Stimulated activated CD8-positive, alpha-beta memory T cell treated with anti-CD3 and anti-CD28 coated beads, Interleukin-12 subunit alpha, Interleukin-12 subunit beta, amount 100 ng/mL, for 24 hours (primary cell): ENCODE measurements at regions not wholly inside any gene's neighbourhood (a gene's known extent, or its start where the extent isn't known, plus 50 kb on each side); places are given as distances from the start of the nearest gene placed in this dataset.

ENCODE experiments used
- DNase-seq: peaks from one replicate; pipeline ENCODE4 v3.0.0-alpha.2; 2020; ENCODE audit errors: extremely low read depth

- no peak for DNase-seq
Observed at GRCh38 chr9:126125577-126125976, 201.1 kb upstream of the MVB12B start.

GRCh38 chr9:126125992-126126409, 200.6 kb upstream of the MVB12B start:
- no peak for DNase-seq

- DNase-seq: no peak
Observed at GRCh38 chr9:126126807-126127206, 199.8 kb upstream of the MVB12B start.

DNA sequence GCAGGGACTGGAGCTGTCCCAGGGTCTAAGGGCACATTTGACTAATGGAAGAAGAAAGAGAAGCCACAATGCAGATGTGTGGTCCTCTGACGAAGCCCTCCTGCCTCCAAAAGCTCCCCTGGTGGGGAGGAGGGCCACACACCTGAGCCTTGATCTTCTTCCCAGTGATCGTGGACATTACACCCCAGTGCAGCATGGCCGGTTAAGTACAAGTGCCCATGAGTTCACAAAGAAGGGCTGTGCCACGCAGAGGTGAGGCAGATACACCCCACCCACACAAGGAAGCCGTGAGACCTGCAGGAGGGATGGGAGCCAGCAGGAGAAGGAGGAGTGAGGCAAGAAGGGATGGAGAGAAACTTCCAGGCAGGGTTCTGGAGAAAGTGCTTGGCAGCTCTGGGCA, 199.0 kb upstream of the MVB12B start:
- DNase-seq: no peak

DNA sequence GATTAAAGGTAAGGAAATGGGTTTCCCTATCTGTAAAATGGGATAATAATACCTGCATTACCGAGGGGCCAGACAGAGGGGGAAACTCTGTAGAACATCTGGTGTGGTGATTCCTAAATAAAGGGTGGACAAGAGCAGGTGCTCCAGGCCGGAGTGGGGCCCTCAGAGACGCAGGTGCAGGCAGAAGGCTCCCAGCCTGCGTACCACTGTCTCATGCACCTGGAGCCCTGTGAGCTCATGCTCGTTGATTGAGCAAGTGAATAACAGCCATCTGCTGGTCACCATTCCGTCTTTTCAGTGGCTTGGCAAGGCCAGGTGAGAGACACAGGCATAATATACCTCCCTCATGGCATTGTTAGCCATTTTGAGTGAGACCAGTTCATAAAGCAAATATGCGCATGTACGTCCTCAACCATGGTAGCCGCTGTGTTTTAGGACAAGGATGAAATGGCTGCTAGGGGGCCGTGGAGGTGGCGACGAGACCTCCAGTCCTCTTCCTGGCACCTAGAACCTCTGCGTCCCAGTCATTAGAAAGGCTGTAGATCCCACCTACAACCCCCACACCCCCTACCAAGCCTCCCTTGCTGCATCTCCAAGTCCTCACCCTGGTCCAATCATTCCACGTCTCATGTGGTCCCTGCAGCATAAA, 198.0 kb upstream of the MVB12B start:
- DNase-seq: no peak

DNA sequence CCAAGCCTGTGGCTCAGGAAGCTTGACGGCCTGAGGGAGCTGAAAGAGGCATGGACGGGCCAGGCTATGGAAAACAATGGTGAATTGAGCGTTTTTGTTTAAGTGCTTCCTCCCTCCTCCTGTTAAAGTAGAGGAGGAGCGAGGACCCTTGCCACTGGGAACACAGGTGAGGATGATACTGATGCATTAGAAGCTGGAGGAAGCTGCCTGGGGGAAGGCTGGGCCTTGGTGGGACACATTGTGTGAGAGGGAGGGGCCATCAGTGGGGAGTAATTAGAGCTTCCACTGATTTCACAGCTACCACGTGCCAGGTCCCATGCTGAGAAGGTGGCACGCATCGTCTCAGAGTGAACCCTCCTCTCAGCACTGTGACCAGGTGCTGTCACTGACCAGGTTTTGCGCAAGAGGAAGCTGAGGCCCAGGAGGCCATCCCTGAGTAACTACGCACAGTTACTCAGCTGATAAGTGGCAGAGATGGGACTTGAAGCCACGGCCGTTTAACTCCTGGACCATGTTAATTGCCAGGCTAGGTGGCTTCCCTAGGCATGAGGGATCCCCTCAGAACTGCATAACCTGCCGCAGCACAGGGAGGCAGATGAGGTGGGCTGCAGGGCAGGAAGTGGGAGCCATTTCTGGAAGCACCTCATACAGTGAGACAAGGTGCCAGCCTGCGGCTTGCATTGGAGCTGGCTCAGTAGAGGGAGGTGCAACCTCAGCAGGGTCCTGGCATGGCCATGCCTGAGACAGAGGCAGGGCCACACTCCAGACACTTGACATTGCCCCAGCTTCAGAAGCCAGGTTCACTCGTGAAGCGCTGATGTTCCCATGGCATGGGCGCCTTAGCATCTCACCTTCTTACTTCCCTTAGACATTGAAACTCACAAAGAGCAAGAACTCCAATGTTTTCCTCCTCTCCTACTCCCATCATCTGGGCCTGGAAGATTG, 195.3 kb upstream of the MVB12B start:
- no peak for DNase-seq

DNA sequence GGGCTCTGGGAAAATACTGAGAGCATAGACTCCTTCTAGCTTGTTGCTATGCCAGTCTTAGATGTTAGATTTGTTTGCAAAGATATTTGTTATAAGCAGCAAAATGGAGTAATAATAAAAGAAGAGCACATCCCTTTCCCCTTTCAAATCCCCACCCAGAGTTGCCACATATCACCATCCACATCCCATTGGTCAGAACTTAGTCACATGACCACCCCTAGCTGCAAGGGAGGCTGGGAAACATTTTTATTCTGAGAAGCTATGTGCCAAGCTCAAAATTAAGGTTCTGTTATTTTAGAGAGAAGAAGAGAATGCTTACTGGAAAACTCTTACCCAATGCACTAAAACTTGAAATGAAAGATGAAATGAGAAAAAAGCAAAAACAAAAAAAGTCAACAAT, 193.9 kb upstream of the MVB12B start:
- DNase-seq: no peak

DNA sequence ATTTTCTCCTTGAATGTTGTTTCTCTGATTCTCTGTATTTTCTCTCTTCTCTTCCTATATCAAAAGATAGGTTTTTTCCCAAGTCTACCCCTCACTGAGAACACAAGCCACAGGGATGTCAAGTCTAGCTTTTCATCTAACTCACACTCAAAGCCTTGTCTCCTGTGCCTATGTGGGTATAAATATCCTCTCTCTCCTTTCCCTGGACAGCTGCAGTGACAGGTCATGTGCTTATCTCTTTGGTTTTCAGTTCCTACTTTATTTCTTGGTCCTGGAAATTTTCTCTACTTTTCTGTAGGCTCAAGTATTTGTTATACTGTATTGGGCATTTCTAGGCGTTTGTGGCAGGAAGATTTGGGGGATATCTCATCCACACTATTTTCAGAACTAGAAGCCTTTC, 182.4 kb upstream of the MVB12B start:
- DNase-seq: no peak

GRCh38 chr9:126144603-126145456, 181.8 kb upstream of the MVB12B start:
- no peak for DNase-seq

DNA sequence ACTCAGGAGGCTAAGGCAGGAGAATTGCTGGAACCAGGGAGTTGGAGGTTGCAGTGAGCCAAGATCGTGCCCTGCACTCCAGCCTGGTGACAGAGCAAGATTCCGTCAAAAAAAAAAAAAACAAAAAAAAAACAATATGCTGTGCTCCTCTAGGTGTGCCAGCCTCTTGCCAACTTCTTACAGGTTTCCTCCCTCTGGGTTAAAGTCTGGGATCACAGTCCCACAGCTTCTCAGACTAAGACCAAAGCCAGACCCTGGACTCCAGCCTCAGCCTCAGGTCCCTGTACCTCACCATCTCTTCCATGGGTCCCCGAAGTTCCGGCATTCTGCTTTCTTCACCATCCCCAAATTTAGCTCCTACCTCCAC, 180.8 kb upstream of the MVB12B start:
- no peak for DNase-seq

DNA sequence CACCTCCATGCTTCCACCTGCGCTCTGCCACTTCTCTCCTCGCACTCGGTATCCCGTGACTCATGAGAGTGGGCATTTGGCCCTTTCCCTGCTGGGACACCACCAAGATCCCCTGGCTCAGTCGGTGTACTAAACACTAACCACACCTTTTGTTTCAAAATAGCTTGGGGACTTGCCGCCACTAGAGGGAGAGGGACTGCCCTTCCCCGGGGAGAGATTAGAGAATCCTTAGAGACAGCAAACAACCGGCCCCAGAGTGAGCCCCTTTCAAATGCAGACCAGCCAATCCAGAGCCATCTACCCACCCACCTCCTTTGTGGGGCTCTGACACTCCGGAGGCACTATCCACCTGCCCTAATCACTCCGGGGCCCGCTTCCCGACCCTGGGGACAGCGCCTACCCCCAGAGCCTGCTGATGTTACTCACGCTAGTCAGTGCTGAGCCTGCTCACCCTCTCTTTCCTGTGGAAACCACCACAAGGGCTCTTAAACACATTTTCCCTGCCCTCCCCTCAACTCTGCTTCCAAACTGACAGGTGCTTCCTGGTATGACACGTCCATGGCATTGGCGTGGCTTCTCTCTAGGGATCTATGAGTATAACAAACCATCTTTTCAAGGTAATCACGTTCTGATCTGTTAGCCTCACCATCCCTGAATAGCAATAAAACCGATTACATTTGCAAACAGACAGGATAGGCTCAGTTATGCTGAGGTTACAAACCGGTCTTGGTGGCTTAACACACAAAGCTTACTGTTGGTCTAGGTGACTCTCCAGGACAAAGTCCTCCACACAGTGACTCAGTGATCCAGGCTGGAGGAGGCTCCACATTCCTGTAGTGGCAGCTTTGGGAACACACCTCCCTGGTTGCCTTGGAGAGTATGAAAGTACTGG, 180.1 kb upstream of the MVB12B start:
- no peak for DNase-seq

- no peak for DNase-seq
Observed at GRCh38 chr9:126147186-126147935, 179.3 kb upstream of the MVB12B start.

GRCh38 chr9:126147936-126148870, 178.4 kb upstream of the MVB12B start:
- no peak for DNase-seq

DNA sequence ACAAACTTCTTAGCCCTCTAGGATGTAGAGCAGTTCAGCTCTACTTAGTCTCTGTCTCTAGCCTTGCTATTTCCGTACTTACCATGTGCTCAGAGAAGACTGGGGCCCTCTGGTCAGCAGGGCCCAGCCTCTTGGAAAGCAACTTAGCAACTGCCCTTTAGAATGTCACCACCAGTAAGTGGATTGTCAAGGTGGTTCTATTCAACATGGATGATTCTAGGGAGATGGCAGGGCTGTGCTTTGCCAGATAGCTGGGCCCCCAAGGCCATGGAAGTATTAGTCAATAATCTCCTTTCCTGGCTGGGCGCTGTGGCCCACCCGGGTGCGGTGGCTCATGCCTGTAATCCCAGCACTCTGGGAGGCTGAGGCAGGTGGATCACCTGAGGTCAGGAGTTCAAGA, 177.6 kb upstream of the MVB12B start:
- no peak for DNase-seq

GRCh38 chr9:126149661-126150060, 177.0 kb upstream of the MVB12B start:
- no peak for DNase-seq

DNA sequence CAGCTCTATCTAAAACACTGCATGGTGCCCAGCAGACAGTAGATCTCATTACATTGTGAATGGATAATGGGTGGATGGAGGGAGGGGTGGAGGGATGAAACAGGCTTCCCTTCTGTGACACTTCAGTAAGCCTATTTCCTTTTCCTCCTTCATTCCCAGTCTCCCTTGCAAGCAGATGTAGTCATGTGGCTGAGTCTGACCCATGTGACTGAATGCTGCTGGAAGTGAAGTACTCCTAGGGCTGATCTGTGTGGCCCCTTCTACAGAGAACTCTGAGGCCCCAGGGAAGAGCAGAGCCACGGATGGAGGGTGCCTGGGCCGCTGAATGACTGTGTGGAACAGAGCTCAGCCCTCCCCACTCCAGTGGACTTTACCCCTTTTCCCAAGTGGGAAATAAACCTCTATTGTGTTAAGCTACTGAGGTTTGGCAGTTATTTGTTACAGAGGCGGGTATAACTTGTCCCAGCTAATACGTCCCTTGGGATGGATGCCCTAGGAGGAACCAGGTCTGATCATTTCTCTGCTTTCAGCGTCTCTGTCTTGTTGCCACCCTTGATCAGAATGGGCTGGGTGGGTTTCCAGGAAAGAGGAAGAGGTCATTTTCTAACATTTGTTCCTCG, 176.1 kb upstream of the MVB12B start:
- no peak for DNase-seq

GRCh38 chr9:126151031-126151685, 175.5 kb upstream of the MVB12B start:
- DNase-seq: no peak

GRCh38 chr9:126151686-126152134, 174.9 kb upstream of the MVB12B start:
- DNase-seq: no peak
